HEK293T (cell line): ENCODE measurements at regions not wholly inside any gene's neighbourhood (a gene's known extent, or its start where the extent isn't known, plus 50 kb on each side); places are given as distances from the start of the nearest gene placed in this dataset.

Experiments used
- ARNT ChIP-seq: fragments of 450-650 bp; IDR thresholded peaks from 2 replicates; pipeline ENCODE4 v1.6.1; 2017; ENCODE audit warnings: mild to moderate bottlenecking
- BHLHE40 ChIP-seq: fragments of 450-650 bp; IDR thresholded peaks from 2 replicates; pipeline ENCODE4 v1.6.1; 2016; ENCODE audit warnings: mild to moderate bottlenecking, moderate library complexity, borderline replicate concordance
- FOXK2 ChIP-seq: fragments of 450-650 bp; IDR thresholded peaks from 2 replicates; pipeline ENCODE4 v1.6.1; 2016; ENCODE audit warnings: mild to moderate bottlenecking
- FOXM1 ChIP-seq: fragments of 450-650 bp; IDR thresholded peaks from 2 replicates; pipeline ENCODE4 v1.6.1; 2017; ENCODE audit warnings: mild to moderate bottlenecking, borderline replicate concordance
- SP1 ChIP-seq: fragments of 450-650 bp; IDR thresholded peaks from 2 replicates; pipeline ENCODE4 v1.6.1; 2017
- SUZ12 ChIP-seq: fragments of 450-650 bp; IDR thresholded peaks from 2 replicates; pipeline ENCODE4 v1.6.1; 2016; ENCODE audit warnings: mild to moderate bottlenecking
- ZNF384 ChIP-seq: fragments of 450-650 bp; IDR thresholded peaks from 2 replicates; pipeline ENCODE4 v1.6.1; 2016
- TF ChIP-seq, protein P1 (sequence below): fragments of 450-650 bp; IDR thresholded peaks from 2 replicates; pipeline ENCODE4 v1.6.1; 2016

DNA sequence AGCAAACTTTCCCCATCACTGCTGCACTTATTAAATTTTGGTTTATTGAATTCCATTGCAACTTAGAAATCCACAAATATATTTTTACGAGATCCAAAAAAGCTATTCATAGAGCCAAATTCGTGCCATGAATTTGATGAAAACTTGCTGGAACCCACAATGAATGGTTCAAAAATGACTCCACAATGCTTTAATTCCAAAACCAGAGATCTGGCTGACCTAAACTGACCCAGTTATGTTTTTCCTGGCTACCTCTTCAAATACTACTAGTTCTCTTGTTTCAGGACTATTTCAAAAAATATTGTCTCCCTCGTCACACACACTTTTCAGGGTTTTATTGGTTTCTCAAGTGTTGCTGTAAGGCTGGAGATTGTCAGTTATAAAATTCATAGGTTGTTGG is 474.8 kb downstream of the PDGFC start:
- no peak for TF ChIP-seq SUZ12
- TF ChIP-seq FOXM1 = no peak
- no peak for TF ChIP-seq ZNF384
- no peak for TF ChIP-seq SP1
- TF ChIP-seq FOXK2 = no peak
- no peak for TF ChIP-seq BHLHE40
- TF ChIP-seq ARNT = no peak
- TF ChIP-seq, protein P1, sequence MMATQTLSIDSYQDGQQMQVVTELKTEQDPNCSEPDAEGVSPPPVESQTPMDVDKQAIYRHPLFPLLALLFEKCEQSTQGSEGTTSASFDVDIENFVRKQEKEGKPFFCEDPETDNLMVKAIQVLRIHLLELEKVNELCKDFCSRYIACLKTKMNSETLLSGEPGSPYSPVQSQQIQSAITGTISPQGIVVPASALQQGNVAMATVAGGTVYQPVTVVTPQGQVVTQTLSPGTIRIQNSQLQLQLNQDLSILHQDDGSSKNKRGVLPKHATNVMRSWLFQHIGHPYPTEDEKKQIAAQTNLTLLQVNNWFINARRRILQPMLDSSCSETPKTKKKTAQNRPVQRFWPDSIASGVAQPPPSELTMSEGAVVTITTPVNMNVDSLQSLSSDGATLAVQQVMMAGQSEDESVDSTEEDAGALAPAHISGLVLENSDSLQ = no peak
